ENCODE measurements at regions not wholly inside any gene's neighbourhood (a gene's known extent, or its start where the extent isn't known, plus 50 kb on each side); places are given as distances from the start of the nearest gene placed in this dataset.

GRCh38 chr2:226560325-226560724 is 239.3 kb downstream of the IRS1 start:
- no peak for TF ChIP-seq CTCF (IDR thresholded peaks at IDR 0.05)
- Histone ChIP-seq H3K9me3 (no peaks in the 10 kb centered on the region), H3K36me3 (ENCODE audit: low read depth) (no peaks in the 10 kb centered on the region), H3K4me3 (no peak overlapping the region), H3K4me1 (ENCODE audit: low read depth) (no peaks in the 10 kb centered on the region)
- DNase-seq (no peak), ATAC-seq (no peak)
- intact Hi-C loops (cut with DNase I, micrococcal nuclease) = no loop called here

- Histone ChIP-seq H3K36me3 (ENCODE audit: low read depth) (no peaks in the 10 kb centered on the region), H3K9me3 (no peaks in the 10 kb centered on the region), H3K4me3 (no peak overlapping the region), H3K4me1 (ENCODE audit: low read depth) (no peaks in the 10 kb centered on the region)
- ATAC-seq = no peak
- intact Hi-C loops (cut with DNase I, micrococcal nuclease) = no loop called here
- DNase-seq = no peak
- no peak for TF ChIP-seq CTCF (IDR thresholded peaks at IDR 0.05)
These were observed 240.1 kb downstream of the IRS1 start for GRCh38 chr2:226559536-226559935.

DNA sequence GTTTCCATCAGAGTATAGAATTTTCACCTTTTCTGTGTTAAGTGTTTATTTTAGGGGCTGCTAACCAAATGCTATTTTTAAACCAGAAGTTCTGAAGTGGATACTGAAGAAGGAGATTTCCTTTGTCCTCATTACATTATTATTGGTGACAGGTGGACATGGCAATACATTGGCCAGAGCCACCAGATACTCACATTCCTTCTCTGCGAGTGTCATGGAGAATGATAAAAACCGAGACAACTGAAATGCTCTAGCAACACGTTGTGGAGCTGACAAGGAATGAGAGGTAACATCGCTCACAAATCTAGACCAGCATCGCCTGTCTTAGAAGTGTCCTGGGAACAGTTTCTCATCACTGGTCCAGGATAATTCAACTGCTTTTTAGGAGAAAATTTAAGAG is 241.2 kb downstream of the IRS1 start:
- no peak for DNase-seq
- Histone ChIP-seq H3K4me3 (no peak overlapping the region), H3K36me3 (ENCODE audit: low read depth) (no peaks in the 10 kb centered on the region), H3K9me3 (no peaks in the 10 kb centered on the region), H3K4me1 (ENCODE audit: low read depth) (no peaks in the 10 kb centered on the region)
- intact Hi-C loops (cut with DNase I, micrococcal nuclease) = no loop called here
- no peak for TF ChIP-seq CTCF (IDR thresholded peaks at IDR 0.05)
- ATAC-seq = no peak

DNA sequence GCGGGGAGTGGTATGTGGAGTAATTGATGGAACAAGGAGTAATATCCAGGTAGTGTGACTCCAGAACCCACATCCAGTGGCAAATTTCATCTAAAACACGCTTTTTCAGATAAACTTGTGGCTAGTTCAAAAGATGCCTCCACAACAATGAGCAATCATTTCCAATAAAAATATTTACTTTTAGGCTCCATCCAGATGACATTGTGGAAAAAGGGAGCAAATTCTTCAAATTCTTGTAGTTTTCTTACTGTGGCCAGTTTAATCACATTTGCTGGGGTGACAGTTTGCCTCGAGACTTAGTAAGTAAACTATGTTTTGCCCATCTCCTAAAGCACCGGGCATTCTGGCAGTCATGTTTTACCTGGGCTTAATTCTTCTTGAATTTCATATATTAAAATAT is 243.6 kb downstream of the IRS1 start:
- Histone ChIP-seq H3K9me3 (no peaks in the 10 kb centered on the region), H3K36me3 (ENCODE audit: low read depth) (no peaks in the 10 kb centered on the region), H3K4me1 (ENCODE audit: low read depth) (peaks cover 6% of the 10 kb centered on the region), H3K4me3 (no peak overlapping the region)
- intact Hi-C loops (cut with DNase I, micrococcal nuclease) = no loop called here
- ATAC-seq (no peak), DNase-seq (no peak)
- no peak for TF ChIP-seq CTCF (IDR thresholded peaks at IDR 0.05)

DNA sequence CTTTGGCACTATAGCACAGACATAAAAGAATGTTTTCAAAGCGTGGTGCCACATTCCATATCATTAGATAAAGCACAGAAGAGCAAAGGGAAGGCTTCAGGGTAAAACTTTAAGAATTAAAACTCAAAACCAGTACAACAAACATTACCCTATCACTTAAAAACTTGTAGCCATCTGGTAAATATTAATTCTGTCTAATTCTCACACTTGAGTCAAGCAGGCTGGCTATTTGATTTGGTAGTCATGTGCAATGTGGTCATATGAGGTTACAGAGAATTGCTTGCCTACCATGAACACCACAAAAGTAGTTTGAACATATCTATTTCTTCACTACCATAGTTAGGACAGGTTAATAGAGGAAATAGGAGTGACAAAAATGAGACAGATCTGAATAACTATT is 244.9 kb downstream of the IRS1 start:
- Histone ChIP-seq H3K36me3 (ENCODE audit: low read depth) (no peaks in the 10 kb centered on the region), H3K4me3 (no peak overlapping the region), H3K9me3 (no peaks in the 10 kb centered on the region), H3K4me1 (ENCODE audit: low read depth) (peaks cover 6% of the 10 kb centered on the region)
- intact Hi-C loops (cut with DNase I, micrococcal nuclease) = no loop called here
- no peak for TF ChIP-seq CTCF (IDR thresholded peaks at IDR 0.05)
- ATAC-seq (no peak), DNase-seq (no peak)

- intact Hi-C loops (cut with DNase I, micrococcal nuclease) = no loop called here
- DNase-seq (no peak), ATAC-seq (peak; percentile 59)
- Histone ChIP-seq H3K4me1 (ENCODE audit: low read depth) (peaks cover 6% of the 10 kb centered on the region), H3K9me3 (no peaks in the 10 kb centered on the region), H3K36me3 (ENCODE audit: low read depth) (no peaks in the 10 kb centered on the region), H3K4me3 (no peak overlapping the region)
- TF ChIP-seq CTCF (IDR thresholded peaks at IDR 0.05) = no peak
These were observed 246.3 kb downstream of the IRS1 start for GRCh38 chr2:226553333-226553732.
